H1 (cell line): ENCODE measurements at regions not wholly inside any gene's neighbourhood (a gene's known extent, or its start where the extent isn't known, plus 50 kb on each side); places are given as distances from the start of the nearest gene placed in this dataset.

Experiments used
- GABPA ChIP-seq: IDR thresholded peaks from 2 replicates; pipeline ENCODE4 v1.6.1; 2011; ENCODE audit warnings: mild to moderate bottlenecking, low read length, moderate library complexity, borderline replicate concordance; ENCODE audit not compliant: insufficient read depth

- no peak for TF ChIP-seq GABPA
- TF ChIP-seq, all 59 proteins: peak for 0
Observed at GRCh38 chr10:45151467-45152214, 150.9 kb downstream of the ZNF22 start (continued).
